ENCODE measurements at regions not wholly inside any gene's neighbourhood (a gene's known extent, or its start where the extent isn't known, plus 50 kb on each side); places are given as distances from the start of the nearest gene placed in this dataset.

- Histone ChIP-seq H3F3A (ENCODE audit: control insufficient read depth, insufficient read depth) (no peaks in the 10 kb centered on the region), H3K36me3 (ENCODE audit: control insufficient read depth, low read length) (no peaks in the 10 kb centered on the region), H3K4me3 (ENCODE audit: low read length) (no peak overlapping the region), H3K27ac (ENCODE audit: low read depth, low read length) (no peak overlapping the region), H3K4me1 (ENCODE audit: control insufficient read depth, low read length) (no peaks in the 10 kb centered on the region), H3K9me3 (ENCODE audit: control insufficient read depth, insufficient read depth, low read length) (no peaks in the 10 kb centered on the region), H3K27me3 (ENCODE audit: control insufficient read depth, low read length) (0 out of 2 replicates have a peak, but pooled peaks cover 2% of the 10 kb centered on the region), H4K20me1 (ENCODE audit: control insufficient read depth, insufficient read depth, low read depth, low read length) (no peaks in the 10 kb centered on the region), H3K79me2 (ENCODE audit: control insufficient read depth, low read length) (no peaks in the 10 kb centered on the region), H3K9me2 (replicated peaks; ENCODE audit: control insufficient read depth, low read length) (no peaks in the 10 kb centered on the region), H3K4me2 (ENCODE audit: low read length) (no peak overlapping the region)
- TF ChIP-seq EZH2phosphoT487 (IDR thresholded peaks at IDR 0.05; ENCODE audit: borderline replicate concordance, low read length) (no peak), CTCF (IDR thresholded peaks at IDR 0.05; ENCODE audit: low read depth, low read length, poor library complexity, severe bottlenecking) (peak; percentile 88)
These were observed 220.0 kb downstream of the SETD4 start for GRCh38 chr21:35840197-35840799.

- no peaks in the 10 kb centered on the region for H3K4me1 ChIP-seq (ENCODE audit: control insufficient read depth, low read length)
- H3K79me2 ChIP-seq (ENCODE audit: control insufficient read depth, low read length): no peaks in the 10 kb centered on the region
- H3K4me3 ChIP-seq (ENCODE audit: low read length): no peak overlapping the region
- TF ChIP-seq CTCF (IDR thresholded peaks at IDR 0.05; ENCODE audit: low read depth, low read length, poor library complexity, severe bottlenecking): no peak
- no peak for TF ChIP-seq EZH2phosphoT487 (IDR thresholded peaks at IDR 0.05; ENCODE audit: borderline replicate concordance, low read length)
- H3K9me3 ChIP-seq (ENCODE audit: control insufficient read depth, insufficient read depth, low read length): no peaks in the 10 kb centered on the region
- H3K27ac ChIP-seq (ENCODE audit: low read depth, low read length): no peak overlapping the region
- no peaks in the 10 kb centered on the region for H3K36me3 ChIP-seq (ENCODE audit: control insufficient read depth, low read length)
- H4K20me1 ChIP-seq (ENCODE audit: control insufficient read depth, insufficient read depth, low read depth, low read length): no peaks in the 10 kb centered on the region
- no peaks in the 10 kb centered on the region for H3F3A ChIP-seq (ENCODE audit: control insufficient read depth, insufficient read depth)
- H3K27me3 ChIP-seq (ENCODE audit: control insufficient read depth, low read length): no peaks in the 10 kb centered on the region
- no peak overlapping the region for H3K4me2 ChIP-seq (ENCODE audit: low read length)
- no peaks in the 10 kb centered on the region for H3K9me2 ChIP-seq (replicated peaks; ENCODE audit: control insufficient read depth, low read length)
These were observed 221.2 kb downstream of the SETD4 start for GRCh38 chr21:35838987-35839763.

- Histone ChIP-seq H3K79me2 (ENCODE audit: control insufficient read depth, low read length) (no peaks in the 10 kb centered on the region), H3K4me3 (ENCODE audit: low read length) (no peak overlapping the region), H4K20me1 (ENCODE audit: control insufficient read depth, insufficient read depth, low read depth, low read length) (no peaks in the 10 kb centered on the region), H3K27me3 (ENCODE audit: control insufficient read depth, low read length) (no peaks in the 10 kb centered on the region), H3K9me3 (ENCODE audit: control insufficient read depth, insufficient read depth, low read length) (no peaks in the 10 kb centered on the region), H3K27ac (ENCODE audit: low read depth, low read length) (no peak overlapping the region), H3K9me2 (replicated peaks; ENCODE audit: control insufficient read depth, low read length) (no peaks in the 10 kb centered on the region), H3K4me1 (ENCODE audit: control insufficient read depth, low read length) (no peaks in the 10 kb centered on the region), H3F3A (ENCODE audit: control insufficient read depth, insufficient read depth) (no peaks in the 10 kb centered on the region), H3K4me2 (ENCODE audit: low read length) (no peak overlapping the region), H3K36me3 (ENCODE audit: control insufficient read depth, low read length) (no peaks in the 10 kb centered on the region)
- TF ChIP-seq EZH2phosphoT487 (IDR thresholded peaks at IDR 0.05; ENCODE audit: borderline replicate concordance, low read length) (no peak), CTCF (IDR thresholded peaks at IDR 0.05; ENCODE audit: low read depth, low read length, poor library complexity, severe bottlenecking) (no peak)
These were observed 222.0 kb downstream of the SETD4 start for GRCh38 chr21:35838350-35838749.

All from DOHH2 (cell line).